Trophoblast cell (in vitro differentiated cells and primary cell): ENCODE measurements at regions not wholly inside any gene's neighbourhood (a gene's known extent, or its start where the extent isn't known, plus 50 kb on each side); places are given as distances from the start of the nearest gene placed in this dataset.

Source experiments
- DNase-seq, 2 donors: peaks; one replicate each; pipeline ENCODE4 v3.0.0-alpha.2; 2016
- H2AFZ ChIP-seq: 2 replicates; pipeline ENCODE4 v1.6.1; 2013; ENCODE audit warnings: low read length, moderate library complexity, mild to moderate bottlenecking; ENCODE audit not compliant: insufficient read depth, poor library complexity
- H2AK5ac ChIP-seq: 2 replicates; pipeline ENCODE4 v1.6.1; 2013; ENCODE audit warnings: mild to moderate bottlenecking, low read length
- H2BK120ac ChIP-seq: 2 replicates; pipeline ENCODE4 v1.6.1; 2013; ENCODE audit warnings: low read length, mild to moderate bottlenecking, moderate library complexity; ENCODE audit not compliant: insufficient read depth, poor library complexity
- H2BK12ac ChIP-seq: 2 replicates; pipeline ENCODE4 v1.6.1; 2013; ENCODE audit warnings: mild to moderate bottlenecking, low read length, moderate library complexity
- H2BK5ac ChIP-seq: 2 replicates; pipeline ENCODE4 v1.6.1; 2013; ENCODE audit warnings: low read length, low read depth, moderate library complexity, mild to moderate bottlenecking; ENCODE audit not compliant: poor library complexity
- H3K14ac ChIP-seq: 2 replicates; pipeline ENCODE4 v1.6.1; 2013; ENCODE audit warnings: mild to moderate bottlenecking, low read length
- H3K18ac ChIP-seq: 2 replicates; pipeline ENCODE4 v1.6.1; 2013; ENCODE audit warnings: mild to moderate bottlenecking, low read length
- H3K23ac ChIP-seq: 2 replicates; pipeline ENCODE4 v1.6.1; 2013; ENCODE audit warnings: low read length
- H3K27ac ChIP-seq: 2 replicates; pipeline ENCODE4 v1.5.1; 2013; ENCODE audit warnings: low read depth, mild to moderate bottlenecking, inconsistent platforms, low read length, moderate library complexity
- H3K27me3 ChIP-seq: 2 replicates; pipeline ENCODE4 v1.6.1; 2013; ENCODE audit warnings: inconsistent platforms, mild to moderate bottlenecking, low read length, moderate library complexity; ENCODE audit not compliant: insufficient read depth
- H3K36me3 ChIP-seq, 2 experiments: 1 replicate in 1 of 2; 2 replicates in 1 of 2; pipeline ENCODE4 v1.6.1; 2013; ENCODE audit warnings: low read length in 2 of 2, mild to moderate bottlenecking in 2 of 2, moderate library complexity in 1 of 2; ENCODE audit not compliant: insufficient read depth in 2 of 2, control insufficient read depth in 1 of 2
- H3K4ac ChIP-seq: 2 replicates; pipeline ENCODE4 v1.6.1; 2013; ENCODE audit warnings: low read depth, mild to moderate bottlenecking, low read length, moderate library complexity
- H3K4me1 ChIP-seq, 2 experiments: 1 replicate in 1 of 2; 2 replicates in 1 of 2; pipeline ENCODE4 v1.6.1; 2013; ENCODE audit warnings: low read length in 2 of 2, mild to moderate bottlenecking in 2 of 2, moderate library complexity in 1 of 2; ENCODE audit not compliant: insufficient read depth in 2 of 2, control insufficient read depth in 1 of 2
- H3K4me2 ChIP-seq: 2 replicates; pipeline ENCODE4 v1.6.1; 2013; ENCODE audit warnings: inconsistent platforms, mild to moderate bottlenecking, low read length, moderate library complexity
- H3K4me3 ChIP-seq: 2 replicates; pipeline ENCODE4 v1.5.1; 2013; ENCODE audit warnings: mild to moderate bottlenecking, low read depth, low read length, inconsistent platforms
- H3K79me1 ChIP-seq: one replicate; pipeline ENCODE4 v1.6.1; 2013; ENCODE audit warnings: low read length
- H3K79me2 ChIP-seq: 2 replicates; pipeline ENCODE4 v1.6.1; 2013; ENCODE audit warnings: low read length, mild to moderate bottlenecking; ENCODE audit not compliant: control insufficient read depth, insufficient read depth, poor library complexity
- H3K9ac ChIP-seq: 2 replicates; pipeline ENCODE4 v1.6.1; 2013; ENCODE audit warnings: mild to moderate bottlenecking, low read length
- H3K9me3 ChIP-seq: 2 replicates; pipeline ENCODE4 v1.6.1; 2013; ENCODE audit warnings: low read depth, mild to moderate bottlenecking, control low read depth, inconsistent platforms, low read length; ENCODE audit not compliant: insufficient read depth
- H4K12ac ChIP-seq: 2 replicates; pipeline ENCODE4 v1.6.1; 2013; ENCODE audit warnings: low read depth, mild to moderate bottlenecking, low read length, moderate library complexity
- H4K8ac ChIP-seq: 2 replicates; pipeline ENCODE4 v1.6.1; 2013; ENCODE audit warnings: low read depth, mild to moderate bottlenecking, low read length, moderate library complexity
- H4K91ac ChIP-seq: one replicate; pipeline ENCODE4 v1.6.1; 2013; ENCODE audit warnings: low read depth, mild to moderate bottlenecking, low read length, moderate library complexity
- WGBS: extraction: QIAGEN DNeasy Blood & Tissue Kit; methylation state at CpG from one replicate; pipeline ENCODE4 v1.1.7; 2013; ENCODE audit warnings: missing lambda C conversion rate; ENCODE audit not compliant: insufficient read length, insufficient coverage; ENCODE audit errors: extremely low coverage; 5-methylcytosine and 5-hydroxymethylcytosine counted together

GRCh38 chr10:3412646-3413045, 240.1 kb upstream of the PITRM1 start:
- no peak overlapping the region for H4K91ac ChIP-seq
- no peak overlapping the region for H3K4me2 ChIP-seq
- H3K9ac ChIP-seq, result no peak overlapping the region
- H3K27me3 ChIP-seq, result no peaks in the 10 kb centered on the region
- no peak overlapping the region for H3K27ac ChIP-seq
- no peak overlapping the region for H2AK5ac ChIP-seq
- H3K18ac ChIP-seq, result no peak overlapping the region
- no peak overlapping the region for H2BK120ac ChIP-seq
- H4K8ac ChIP-seq, result no peak overlapping the region
- no peak overlapping the region for H3K23ac ChIP-seq
- H4K12ac ChIP-seq, result no peak overlapping the region
- no peak overlapping the region for H2BK5ac ChIP-seq
- H3K9me3 ChIP-seq, result no peaks in the 10 kb centered on the region
- H3K79me2 ChIP-seq, result no peaks in the 10 kb centered on the region
- no CpG with 5 or more reads among the region's 16 CpGs for WGBS
- no peaks in the 10 kb centered on the region for H3K36me3 ChIP-seq
- H3K14ac ChIP-seq, result no peak overlapping the region
- no peaks in the 10 kb centered on the region for H3K79me1 ChIP-seq
- no peak overlapping the region for H2BK12ac ChIP-seq
- no peak overlapping the region for H3K4ac ChIP-seq
- no peak overlapping the region for H2AFZ ChIP-seq
- no peak for DNase-seq
- H3K4me3 ChIP-seq, result no peak overlapping the region
- peaks cover 0 to 3% of the 10 kb centered on the region in 2 experiments for H3K4me1 ChIP-seq

GRCh38 chr10:3412071-3412582, 239.5 kb upstream of the PITRM1 start:
- Histone ChIP-seq H3K14ac (no peak overlapping the region), H2BK120ac (no peak overlapping the region), H2BK12ac (no peak overlapping the region), H3K9me3 (no peaks in the 10 kb centered on the region), H3K4me1 (peaks cover 0 to 3% of the 10 kb centered on the region in 2 experiments), H3K79me2 (no peaks in the 10 kb centered on the region), H3K4ac (no peak overlapping the region), H3K9ac (no peak overlapping the region), H4K91ac (no peak overlapping the region), H3K4me3 (no peak overlapping the region), H4K12ac (no peak overlapping the region), H3K79me1 (no peaks in the 10 kb centered on the region), H3K36me3 (no peaks in the 10 kb centered on the region), H2AFZ (no peak overlapping the region), H3K18ac (no peak overlapping the region), H3K4me2 (no peak overlapping the region), H4K8ac (no peak overlapping the region), H3K23ac (no peak overlapping the region), H2AK5ac (no peak overlapping the region), H2BK5ac (no peak overlapping the region), H3K27me3 (no peaks in the 10 kb centered on the region), H3K27ac (no peak overlapping the region)
- DNase-seq, result no peak
- WGBS, result no CpG with 5 or more reads among the region's 5 CpGs

GRCh38 chr10:3411044-3411443, 238.5 kb upstream of the PITRM1 start:
- H3K79me2 ChIP-seq, result no peaks in the 10 kb centered on the region
- H3K4me1 ChIP-seq, result peaks cover 0 to 3% of the 10 kb centered on the region in 2 experiments
- H3K14ac ChIP-seq, result no peak overlapping the region
- H3K4me3 ChIP-seq, result no peak overlapping the region
- no peaks in the 10 kb centered on the region for H3K36me3 ChIP-seq
- H4K91ac ChIP-seq, result no peak overlapping the region
- H3K4me2 ChIP-seq, result no peak overlapping the region
- H3K27ac ChIP-seq, result no peak overlapping the region
- H2BK120ac ChIP-seq, result no peak overlapping the region
- no peak for DNase-seq
- H2BK12ac ChIP-seq, result no peak overlapping the region
- no peaks in the 10 kb centered on the region for H3K9me3 ChIP-seq
- H3K27me3 ChIP-seq, result no peaks in the 10 kb centered on the region
- no peak overlapping the region for H3K23ac ChIP-seq
- H3K18ac ChIP-seq, result no peak overlapping the region
- no CpG with 5 or more reads among the region's 3 CpGs for WGBS
- H3K9ac ChIP-seq, result no peak overlapping the region
- H4K8ac ChIP-seq, result no peak overlapping the region
- no peak overlapping the region for H4K12ac ChIP-seq
- H2BK5ac ChIP-seq, result no peak overlapping the region
- no peak overlapping the region for H2AK5ac ChIP-seq
- no peak overlapping the region for H3K4ac ChIP-seq
- no peaks in the 10 kb centered on the region for H3K79me1 ChIP-seq
- no peak overlapping the region for H2AFZ ChIP-seq

GRCh38 chr10:3409928-3410327, 237.3 kb upstream of the PITRM1 start:
- Histone ChIP-seq H3K4me3 (no peak overlapping the region), H3K79me1 (no peaks in the 10 kb centered on the region), H4K12ac (no peak overlapping the region), H4K91ac (no peak overlapping the region), H2BK5ac (no peak overlapping the region), H3K18ac (no peak overlapping the region), H2BK12ac (no peak overlapping the region), H3K27ac (no peak overlapping the region), H2AK5ac (no peak overlapping the region), H3K4ac (no peak overlapping the region), H3K4me1 (no peaks in the 10 kb centered on the region), H3K14ac (no peak overlapping the region), H3K4me2 (no peak overlapping the region), H3K9me3 (no peaks in the 10 kb centered on the region), H2BK120ac (no peak overlapping the region), H4K8ac (no peak overlapping the region), H3K23ac (no peak overlapping the region), H2AFZ (no peak overlapping the region), H3K9ac (no peak overlapping the region), H3K79me2 (no peaks in the 10 kb centered on the region), H3K27me3 (no peaks in the 10 kb centered on the region), H3K36me3 (no peaks in the 10 kb centered on the region)
- no CpG with 5 or more reads among the region's 4 CpGs for WGBS
- no peak for DNase-seq
